ENCODE measurements at regions not wholly inside any gene's neighbourhood (a gene's known extent, or its start where the extent isn't known, plus 50 kb on each side); places are given as distances from the start of the nearest gene placed in this dataset.

GRCh38 chr15:95226835-95227234 lies 995.5 kb downstream of the MCTP2 start:
- no peak for DNase-seq (ENCODE audit: low read depth in 1 of 2, low spot score in 1 of 2)
- Histone ChIP-seq H3K27me3 (ENCODE audit: insufficient read depth, poor library complexity, severe bottlenecking) (no peaks in the 10 kb centered on the region), H3K4me3 (replicated peaks; ENCODE audit: insufficient read depth, low read length) (no peak overlapping the region), H3K27ac (replicated peaks) (no peak overlapping the region)
- TF ChIP-seq SPI1 (IDR thresholded peaks at IDR 0.05; ENCODE audit: borderline replicate concordance, low read depth) (no peak), POLR2AphosphoS5 (IDR thresholded peaks at IDR 0.05; ENCODE audit: low read depth) (no peak), GABPA (IDR thresholded peaks at IDR 0.05; ENCODE audit: low read depth) (no peak), REST (IDR thresholded peaks at IDR 0.05; ENCODE audit: insufficient replicate concordance, low read depth) (no peak)
- TF ChIP-seq, protein P1, sequence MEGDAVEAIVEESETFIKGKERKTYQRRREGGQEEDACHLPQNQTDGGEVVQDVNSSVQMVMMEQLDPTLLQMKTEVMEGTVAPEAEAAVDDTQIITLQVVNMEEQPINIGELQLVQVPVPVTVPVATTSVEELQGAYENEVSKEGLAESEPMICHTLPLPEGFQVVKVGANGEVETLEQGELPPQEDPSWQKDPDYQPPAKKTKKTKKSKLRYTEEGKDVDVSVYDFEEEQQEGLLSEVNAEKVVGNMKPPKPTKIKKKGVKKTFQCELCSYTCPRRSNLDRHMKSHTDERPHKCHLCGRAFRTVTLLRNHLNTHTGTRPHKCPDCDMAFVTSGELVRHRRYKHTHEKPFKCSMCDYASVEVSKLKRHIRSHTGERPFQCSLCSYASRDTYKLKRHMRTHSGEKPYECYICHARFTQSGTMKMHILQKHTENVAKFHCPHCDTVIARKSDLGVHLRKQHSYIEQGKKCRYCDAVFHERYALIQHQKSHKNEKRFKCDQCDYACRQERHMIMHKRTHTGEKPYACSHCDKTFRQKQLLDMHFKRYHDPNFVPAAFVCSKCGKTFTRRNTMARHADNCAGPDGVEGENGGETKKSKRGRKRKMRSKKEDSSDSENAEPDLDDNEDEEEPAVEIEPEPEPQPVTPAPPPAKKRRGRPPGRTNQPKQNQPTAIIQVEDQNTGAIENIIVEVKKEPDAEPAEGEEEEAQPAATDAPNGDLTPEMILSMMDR (IDR thresholded peaks at IDR 0.05; ENCODE audit: insufficient read depth, low read length): no peak

DNA sequence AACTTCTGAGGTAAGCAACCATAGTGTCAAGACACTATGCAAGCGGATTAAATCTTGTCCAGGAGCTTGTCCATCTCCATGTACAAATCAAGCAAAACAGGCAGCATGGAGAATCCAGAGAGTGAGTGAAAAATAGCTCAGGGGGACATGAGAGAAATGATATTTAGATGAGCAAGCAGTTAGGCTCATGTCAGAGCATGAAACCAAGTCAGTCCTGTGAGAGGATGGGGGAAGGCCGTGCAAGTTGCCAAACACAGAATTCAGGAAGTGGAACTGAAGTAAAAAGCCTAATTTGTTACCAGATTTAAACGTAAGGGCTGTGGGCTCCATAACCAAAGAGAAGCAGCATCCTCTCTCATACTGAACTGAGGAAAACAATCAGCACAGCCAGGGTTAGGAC lies 995.9 kb downstream of the MCTP2 start:
- Histone ChIP-seq H3K27ac (replicated peaks) (no peak overlapping the region), H3K4me3 (replicated peaks; ENCODE audit: insufficient read depth, low read length) (no peak overlapping the region), H3K27me3 (ENCODE audit: insufficient read depth, poor library complexity, severe bottlenecking) (no peaks in the 10 kb centered on the region)
- TF ChIP-seq REST (IDR thresholded peaks at IDR 0.05; ENCODE audit: insufficient replicate concordance, low read depth) (no peak), POLR2AphosphoS5 (IDR thresholded peaks at IDR 0.05; ENCODE audit: low read depth) (no peak), SPI1 (IDR thresholded peaks at IDR 0.05; ENCODE audit: borderline replicate concordance, low read depth) (peak; percentile 47; the same call in 1 of the 2 replicates), GABPA (IDR thresholded peaks at IDR 0.05; ENCODE audit: low read depth) (no peak)
- TF ChIP-seq, protein P1 (IDR thresholded peaks at IDR 0.05; ENCODE audit: insufficient read depth, low read length): no peak
- no peak for DNase-seq (ENCODE audit: low read depth in 1 of 2, low spot score in 1 of 2)

DNA sequence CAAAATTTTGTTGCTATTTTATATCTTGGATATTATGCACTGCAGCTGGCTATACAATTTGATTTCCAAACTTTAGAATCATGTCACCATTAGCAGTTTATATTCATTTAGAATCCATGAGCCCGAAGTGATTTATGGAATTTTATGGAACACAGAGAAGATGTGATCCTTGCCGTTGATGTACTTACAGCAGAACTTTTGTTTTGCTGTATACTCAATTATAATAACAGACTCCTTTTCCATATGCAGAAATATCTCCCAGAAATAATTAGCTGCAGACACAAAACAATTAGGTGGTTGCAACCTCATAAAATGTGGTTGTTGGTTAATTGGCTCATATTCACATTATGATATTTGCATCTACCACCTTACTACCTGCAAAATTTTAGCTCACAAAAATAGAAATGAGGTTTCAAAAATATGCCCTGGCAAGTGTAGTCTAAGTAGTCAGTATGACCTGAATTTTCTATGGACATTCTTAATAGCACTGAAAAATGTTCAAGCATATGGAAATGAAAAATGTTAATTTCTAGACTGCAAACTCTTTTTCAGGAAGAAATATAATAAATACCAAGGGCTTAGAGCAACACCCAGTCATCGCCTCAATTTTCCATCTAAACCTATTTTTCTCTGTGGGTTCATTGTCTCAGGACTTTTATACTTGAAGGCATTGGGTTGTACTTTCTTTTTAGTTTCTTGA lies 997.6 kb downstream of the MCTP2 start:
- DNase-seq (ENCODE audit: low read depth in 1 of 2, low spot score in 1 of 2): no peak
- Histone ChIP-seq H3K27ac (replicated peaks) (no peak overlapping the region), H3K4me3 (replicated peaks; ENCODE audit: insufficient read depth, low read length) (no peak overlapping the region), H3K27me3 (ENCODE audit: insufficient read depth, poor library complexity, severe bottlenecking) (no peaks in the 10 kb centered on the region)
- TF ChIP-seq, protein P1 (IDR thresholded peaks at IDR 0.05; ENCODE audit: insufficient read depth, low read length): no peak
- TF ChIP-seq REST (IDR thresholded peaks at IDR 0.05; ENCODE audit: insufficient replicate concordance, low read depth): no peak
- TF ChIP-seq POLR2AphosphoS5 (IDR thresholded peaks at IDR 0.05; ENCODE audit: low read depth): no peak
- no peak for TF ChIP-seq GABPA (IDR thresholded peaks at IDR 0.05; ENCODE audit: low read depth)
- TF ChIP-seq SPI1 (IDR thresholded peaks at IDR 0.05; ENCODE audit: borderline replicate concordance, low read depth): no peak
